ENCODE measurements at regions not wholly inside any gene's neighbourhood (a gene's known extent, or its start where the extent isn't known, plus 50 kb on each side); places are given as distances from the start of the nearest gene placed in this dataset.

GRCh38 chr1:30815556-30815955 lies 58.0 kb upstream of the LAPTM5 start:
- ChIA-PET CTCF (interaction anchor here (1.0 to 5.4 kb wide), 3 partner anchors 14 to 96 kb away, joined by 3 to 41 read pairs (median 26); no protein-coding TSS in a partner anchor), POLR2A (interaction anchor here (0.6 kb wide), 1 partner anchor 423 kb away, joined by 7 read pairs; no protein-coding TSS in a partner anchor)
- H3K36me3 ChIP-seq (ENCODE audit: control insufficient read depth, insufficient read depth, low read length) = no peaks in the 10 kb centered on the region
- DNase-seq (ENCODE audit: low read depth) = no peak
- no peak overlapping the region for H3K4me3 ChIP-seq (ENCODE audit: low read depth, low read length)
- no peak for TF ChIP-seq CTCF (IDR thresholded peaks at IDR 0.05; ENCODE audit: insufficient read depth, low read depth, low read length)
- no peaks in the 10 kb centered on the region for H3K27me3 ChIP-seq (ENCODE audit: control insufficient read depth, insufficient read depth, low read length)

- no peaks in the 10 kb centered on the region for H3K36me3 ChIP-seq (ENCODE audit: control insufficient read depth, insufficient read depth, low read length)
- no peaks in the 10 kb centered on the region for H3K27me3 ChIP-seq (ENCODE audit: control insufficient read depth, insufficient read depth, low read length)
- no peak for DNase-seq (ENCODE audit: low read depth)
- no peak overlapping the region for H3K4me3 ChIP-seq (ENCODE audit: low read depth, low read length)
- ChIA-PET CTCF (interaction anchor here (0.6 to 2.3 kb wide), 4 partner anchors 13 to 749 kb away, joined by 3 to 14 read pairs (median 5); no protein-coding TSS in a partner anchor), POLR2A (no interaction called here)
- TF ChIP-seq CTCF (IDR thresholded peaks at IDR 0.05; ENCODE audit: insufficient read depth, low read depth, low read length) = no peak
Measured at GRCh38 chr1:30814292-30814691, 56.7 kb upstream of the LAPTM5 start.

GRCh38 chr1:30812076-30812475 lies 54.5 kb upstream of the LAPTM5 start:
- no peak for DNase-seq (ENCODE audit: low read depth)
- H3K4me3 ChIP-seq (ENCODE audit: low read depth, low read length) = no peak overlapping the region

GRCh38 chr1:30811187-30811586 lies 53.6 kb upstream of the LAPTM5 start:
- TF ChIP-seq CTCF (IDR thresholded peaks at IDR 0.05; ENCODE audit: insufficient read depth, low read depth, low read length) = no peak
- Histone ChIP-seq H3K36me3 (ENCODE audit: control insufficient read depth, insufficient read depth, low read length) (no peaks in the 10 kb centered on the region), H3K27me3 (ENCODE audit: control insufficient read depth, insufficient read depth, low read length) (no peaks in the 10 kb centered on the region), H3K4me3 (ENCODE audit: low read depth, low read length) (no peak overlapping the region)
- DNase-seq (ENCODE audit: low read depth) = no peak
- ChIA-PET CTCF (interaction anchor here (1.5 to 20.1 kb wide), 3 partner anchors 10 to 118 kb away, joined by 5 to 548 read pairs (median 15); no protein-coding TSS in a partner anchor), POLR2A (no interaction called here)

More at GRCh38 chr1:30812076-30812475, 54.5 kb upstream of the LAPTM5 start:
- ChIA-PET POLR2A (no interaction called here), CTCF (interaction anchor here (3.0 kb wide), 1 partner anchor 11 kb away, joined by 15 read pairs; no protein-coding TSS in a partner anchor)
- TF ChIP-seq CTCF (IDR thresholded peaks at IDR 0.05; ENCODE audit: insufficient read depth, low read depth, low read length) = no peak
- Histone ChIP-seq H3K36me3 (ENCODE audit: control insufficient read depth, insufficient read depth, low read length) (no peaks in the 10 kb centered on the region), H3K27me3 (ENCODE audit: control insufficient read depth, insufficient read depth, low read length) (no peaks in the 10 kb centered on the region)

DNA sequence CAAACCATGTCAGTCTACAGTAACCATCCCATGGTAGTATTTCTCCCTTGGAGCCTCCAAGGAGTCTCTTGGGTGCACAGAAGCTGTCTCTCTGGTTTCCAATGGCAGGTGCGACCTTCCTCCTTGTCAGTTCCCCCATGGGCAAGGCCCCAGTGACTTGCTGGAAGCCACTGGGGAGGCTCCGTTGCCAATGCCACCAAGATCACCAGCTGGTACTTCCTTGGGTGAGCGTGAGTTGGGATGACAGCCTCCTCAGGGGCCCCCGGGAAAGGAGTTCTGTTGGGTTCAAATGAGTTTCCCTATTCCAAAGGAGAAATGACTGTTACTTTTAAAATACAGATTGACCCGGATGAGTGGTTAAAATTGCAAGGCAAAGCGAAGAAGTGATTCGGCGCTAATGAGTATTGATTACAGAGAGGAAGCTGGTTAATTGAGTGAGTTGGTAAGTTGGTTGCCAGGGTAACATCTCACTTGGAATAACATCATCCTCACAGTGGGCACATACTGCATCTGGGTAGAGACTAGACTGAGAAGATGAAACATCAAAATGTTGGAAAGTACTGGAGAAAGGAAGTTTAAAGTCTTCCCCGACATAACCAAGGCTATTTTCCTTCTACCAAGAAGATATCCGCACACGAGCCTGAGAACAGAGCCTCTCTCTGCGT lies 53.0 kb upstream of the LAPTM5 start:
- Histone ChIP-seq H3K36me3 (ENCODE audit: control insufficient read depth, insufficient read depth, low read length) (no peaks in the 10 kb centered on the region), H3K27me3 (ENCODE audit: control insufficient read depth, insufficient read depth, low read length) (0 out of 2 replicates have a peak, but pooled peaks cover 2% of the 10 kb centered on the region), H3K4me3 (ENCODE audit: low read depth, low read length) (no peak overlapping the region)
- ChIA-PET CTCF (interaction anchor here (1.2 to 20.1 kb wide), 4 partner anchors 9 to 119 kb away, joined by 3 to 548 read pairs (median 10); no protein-coding TSS in a partner anchor), POLR2A (no interaction called here)
- DNase-seq (ENCODE audit: low read depth) = no peak
- no peak for TF ChIP-seq CTCF (IDR thresholded peaks at IDR 0.05; ENCODE audit: insufficient read depth, low read depth, low read length)

All from BJ (cell line).